OCI-LY1 (cell line): ENCODE measurements at regions not wholly inside any gene's neighbourhood (a gene's known extent, or its start where the extent isn't known, plus 50 kb on each side); places are given as distances from the start of the nearest gene placed in this dataset.

Experiments
- H2AFZ ChIP-seq: fragments of 200-600 bp; sonication (generic), shearing (Covaris generic); 2 replicates; pipeline ENCODE4 v1.6.0; 2014; ENCODE audit warnings: antibody characterized with exemption, mild to moderate bottlenecking, low read length
- H3F3A ChIP-seq: fragments of 200-600 bp; sonication (generic), shearing (Covaris generic); 2 replicates; pipeline ENCODE4 v1.6.0; 2014; ENCODE audit warnings: mild to moderate bottlenecking, antibody characterized with exemption, low read length, moderate library complexity; ENCODE audit not compliant: insufficient read depth
- H3K27ac ChIP-seq: fragments of 200-600 bp; sonication (generic); 2 replicates; pipeline ENCODE4 v1.5.1; 2014; ENCODE audit warnings: low read length, mixed run types, mild to moderate bottlenecking, low read depth; ENCODE audit not compliant: poor library complexity, severe bottlenecking
- H3K27me3 ChIP-seq: fragments of 200-600 bp; sonication (generic); 2 replicates; pipeline ENCODE4 v1.6.0; 2014; ENCODE audit warnings: antibody characterized with exemption, mild to moderate bottlenecking, low read length, moderate library complexity; ENCODE audit not compliant: insufficient read depth
- H3K36me3 ChIP-seq: fragments of 200-600 bp; sonication (generic); 2 replicates; pipeline ENCODE4 v1.6.1; 2014; ENCODE audit warnings: mild to moderate bottlenecking, antibody characterized with exemption, low read length, moderate library complexity, mixed read lengths; ENCODE audit not compliant: insufficient read depth
- H3K4me1 ChIP-seq: fragments of 200-600 bp; sonication (generic); 2 replicates; pipeline ENCODE4 v1.5.1; 2014; ENCODE audit warnings: mild to moderate bottlenecking, low read length, moderate library complexity; ENCODE audit not compliant: insufficient read depth, severe bottlenecking
- H3K4me2 ChIP-seq: fragments of 200-600 bp; sonication (generic), shearing (Covaris generic); 2 replicates; pipeline ENCODE4 v1.6.1; 2014; ENCODE audit warnings: low read length
- H3K4me3 ChIP-seq: fragments of 200-600 bp; sonication (generic); 2 replicates; pipeline ENCODE4 v1.5.1; 2014; ENCODE audit warnings: low read length, low read depth, mild to moderate bottlenecking, mixed read lengths; ENCODE audit not compliant: poor library complexity, severe bottlenecking
- H3K79me2 ChIP-seq: fragments of 200-600 bp; shearing (Covaris generic); 2 replicates; pipeline ENCODE4 v1.6.1; 2016; ENCODE audit warnings: mixed run types, low read length, mixed read lengths; ENCODE audit not compliant: insufficient read depth
- H3K9ac ChIP-seq: fragments of 200-600 bp; sonication (generic), shearing (Covaris generic); 2 replicates; pipeline ENCODE4 v1.6.1; 2014; ENCODE audit warnings: mild to moderate bottlenecking, low read length, mixed read lengths
- H3K9me2 ChIP-seq: fragments of 200-600 bp; sonication (generic), shearing (Covaris generic); 2 replicates; pipeline ENCODE4 v1.6.1; 2014; ENCODE audit warnings: low read depth, mild to moderate bottlenecking, low read length, mixed read lengths
- H3K9me3 ChIP-seq: fragments of 200-600 bp; shearing (Covaris generic); 2 replicates; pipeline ENCODE4 v1.6.1; 2014; ENCODE audit warnings: low read length, mixed read lengths
- H4K20me1 ChIP-seq: fragments of 200-600 bp; sonication (generic), shearing (Covaris generic); 2 replicates; pipeline ENCODE4 v1.6.0; 2016; ENCODE audit warnings: mild to moderate bottlenecking, low read length; ENCODE audit not compliant: insufficient read depth
- EZH2 ChIP-seq: fragments of 200-600 bp; sonication (generic), shearing (Covaris generic); IDR thresholded peaks from 2 replicates; pipeline ENCODE4 v1.8.0; 2017; ENCODE audit warnings: borderline replicate concordance, mixed run types, mild to moderate bottlenecking, antibody characterized with exemption, low read length, moderate library complexity, mixed read lengths
- TF ChIP-seq, protein P1 (sequence below): fragments of 200-600 bp; sonication (generic), shearing (Covaris generic); IDR thresholded peaks from 2 replicates; pipeline ENCODE4 v1.5.1; 2017; ENCODE audit warnings: mild to moderate bottlenecking, antibody characterized with exemption, low read length, moderate library complexity, mixed read lengths

DNA sequence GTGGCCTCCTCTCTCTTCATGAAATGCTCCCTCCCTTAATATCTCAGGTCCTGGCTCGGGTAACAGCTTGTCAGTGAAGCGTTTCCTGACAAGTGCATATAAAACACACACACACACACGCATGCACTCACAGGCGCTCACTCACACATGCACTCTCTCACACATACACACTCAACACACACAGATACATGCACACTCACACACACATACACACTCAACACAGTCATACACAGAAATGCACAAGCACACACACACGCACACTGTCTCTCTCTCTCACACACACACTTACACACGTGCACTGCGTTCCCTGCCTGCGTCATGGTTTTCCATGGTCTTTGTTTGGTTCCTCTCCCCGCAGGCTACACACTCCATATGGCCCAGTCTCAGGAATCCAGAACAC, 344.1 kb downstream of the UQCRFS1 start:
- no peaks in the 10 kb centered on the region for H3K36me3 ChIP-seq
- H3K79me2 ChIP-seq, result no peaks in the 10 kb centered on the region
- H3K9ac ChIP-seq, result no peak overlapping the region
- no peak overlapping the region for H2AFZ ChIP-seq
- no peak overlapping the region for H3K4me2 ChIP-seq
- H3K27ac ChIP-seq, result no peak overlapping the region
- H3K9me3 ChIP-seq, result no peaks in the 10 kb centered on the region
- no peaks in the 10 kb centered on the region for H4K20me1 ChIP-seq
- H3K4me1 ChIP-seq, result no peaks in the 10 kb centered on the region
- no peaks in the 10 kb centered on the region for H3F3A ChIP-seq
- no peaks in the 10 kb centered on the region for H3K9me2 ChIP-seq
- TF ChIP-seq, protein P1, sequence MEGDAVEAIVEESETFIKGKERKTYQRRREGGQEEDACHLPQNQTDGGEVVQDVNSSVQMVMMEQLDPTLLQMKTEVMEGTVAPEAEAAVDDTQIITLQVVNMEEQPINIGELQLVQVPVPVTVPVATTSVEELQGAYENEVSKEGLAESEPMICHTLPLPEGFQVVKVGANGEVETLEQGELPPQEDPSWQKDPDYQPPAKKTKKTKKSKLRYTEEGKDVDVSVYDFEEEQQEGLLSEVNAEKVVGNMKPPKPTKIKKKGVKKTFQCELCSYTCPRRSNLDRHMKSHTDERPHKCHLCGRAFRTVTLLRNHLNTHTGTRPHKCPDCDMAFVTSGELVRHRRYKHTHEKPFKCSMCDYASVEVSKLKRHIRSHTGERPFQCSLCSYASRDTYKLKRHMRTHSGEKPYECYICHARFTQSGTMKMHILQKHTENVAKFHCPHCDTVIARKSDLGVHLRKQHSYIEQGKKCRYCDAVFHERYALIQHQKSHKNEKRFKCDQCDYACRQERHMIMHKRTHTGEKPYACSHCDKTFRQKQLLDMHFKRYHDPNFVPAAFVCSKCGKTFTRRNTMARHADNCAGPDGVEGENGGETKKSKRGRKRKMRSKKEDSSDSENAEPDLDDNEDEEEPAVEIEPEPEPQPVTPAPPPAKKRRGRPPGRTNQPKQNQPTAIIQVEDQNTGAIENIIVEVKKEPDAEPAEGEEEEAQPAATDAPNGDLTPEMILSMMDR, result no peak
- no peak for TF ChIP-seq EZH2
- H3K27me3 ChIP-seq, result no peaks in the 10 kb centered on the region
- H3K4me3 ChIP-seq, result no peak overlapping the region

DNA sequence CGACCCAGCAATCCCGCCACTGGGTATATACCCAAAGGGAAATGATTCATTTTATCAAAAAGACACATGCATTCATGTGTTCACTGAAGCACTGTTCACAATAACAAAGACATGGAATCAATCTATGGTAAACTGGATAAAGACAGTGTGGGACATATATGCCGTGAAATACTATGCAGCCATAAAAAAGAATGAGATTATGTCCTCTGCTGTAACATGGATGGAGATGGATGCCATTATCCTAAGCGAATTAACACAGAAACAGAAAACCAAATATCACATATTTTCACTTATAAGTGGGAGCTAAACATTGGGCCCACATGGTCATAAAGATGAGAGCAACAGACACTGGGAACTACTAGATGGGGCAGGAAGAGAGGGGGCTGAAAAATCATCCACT, 345.0 kb downstream of the UQCRFS1 start:
- H4K20me1 ChIP-seq, result no peaks in the 10 kb centered on the region
- no peaks in the 10 kb centered on the region for H3K27me3 ChIP-seq
- H3K79me2 ChIP-seq, result no peaks in the 10 kb centered on the region
- TF ChIP-seq, protein P1, result no peak
- no peak for TF ChIP-seq EZH2
- no peak overlapping the region for H3K9ac ChIP-seq
- no peaks in the 10 kb centered on the region for H3K4me1 ChIP-seq
- no peaks in the 10 kb centered on the region for H3K9me3 ChIP-seq
- H2AFZ ChIP-seq, result no peak overlapping the region
- no peak overlapping the region for H3K27ac ChIP-seq
- no peak overlapping the region for H3K4me3 ChIP-seq
- H3K36me3 ChIP-seq, result no peaks in the 10 kb centered on the region
- no peaks in the 10 kb centered on the region for H3F3A ChIP-seq
- no peaks in the 10 kb centered on the region for H3K9me2 ChIP-seq
- H3K4me2 ChIP-seq, result no peak overlapping the region

DNA sequence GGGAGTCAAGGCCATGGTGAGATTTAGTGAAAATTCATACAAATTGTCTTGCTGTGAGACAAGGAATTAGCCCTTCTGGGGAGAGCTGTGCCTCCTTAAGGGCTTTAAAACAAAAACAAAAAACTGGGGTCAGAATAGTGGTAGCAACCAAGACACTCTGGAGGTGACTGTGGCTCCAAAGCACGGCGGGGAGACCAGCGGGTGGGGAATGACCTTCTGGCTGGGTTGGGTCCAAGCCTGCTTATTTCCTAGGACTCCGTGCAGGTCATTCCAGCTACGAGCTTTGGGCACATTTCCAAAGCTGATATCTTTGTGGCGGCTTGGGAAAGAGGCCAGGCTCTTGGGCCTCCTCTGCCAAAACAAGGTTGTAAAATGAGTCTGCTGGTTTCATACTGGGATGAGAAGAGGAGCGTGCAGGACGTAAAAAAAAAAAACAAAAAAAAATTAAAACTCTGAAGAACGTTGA, 348.3 kb downstream of the UQCRFS1 start:
- H3K27me3 ChIP-seq, result no peaks in the 10 kb centered on the region
- H3K36me3 ChIP-seq, result no peaks in the 10 kb centered on the region
- no peak overlapping the region for H3K9ac ChIP-seq
- no peaks in the 10 kb centered on the region for H3K79me2 ChIP-seq
- H3K4me2 ChIP-seq, result no peak overlapping the region
- TF ChIP-seq, protein P1, result no peak
- TF ChIP-seq EZH2, result no peak
- no peak overlapping the region for H3K27ac ChIP-seq
- no peaks in the 10 kb centered on the region for H3K9me3 ChIP-seq
- no peaks in the 10 kb centered on the region for H3K9me2 ChIP-seq
- no peaks in the 10 kb centered on the region for H4K20me1 ChIP-seq
- H2AFZ ChIP-seq, result no peak overlapping the region
- H3K4me3 ChIP-seq, result no peak overlapping the region
- no peaks in the 10 kb centered on the region for H3F3A ChIP-seq
- no peaks in the 10 kb centered on the region for H3K4me1 ChIP-seq
